HEK293 (cell line): ENCODE measurements at regions not wholly inside any gene's neighbourhood (a gene's known extent, or its start where the extent isn't known, plus 50 kb on each side); places are given as distances from the start of the nearest gene placed in this dataset.

Source experiments
- KLF1 ChIP-seq: fragments of 450-650 bp; formaldehyde crosslinking; IDR thresholded peaks from 2 replicates; pipeline ENCODE4 v1.5.1; 2016; ENCODE audit warnings: missing biosample characterization, missing genetic modification characterization
- ZNF335 ChIP-seq: fragments of 450-650 bp; formaldehyde crosslinking; conservative IDR thresholded peaks from 2 replicates; pipeline ENCODE4 v1.5.1; 2016; ENCODE audit warnings: missing biosample characterization, missing genetic modification characterization
- ZNF473 ChIP-seq: fragments of 450-650 bp; formaldehyde crosslinking; IDR thresholded peaks from 2 replicates; pipeline ENCODE4 v1.5.1; 2017; ENCODE audit warnings: missing biosample characterization, missing genetic modification characterization
- ZNF76 ChIP-seq: fragments of 450-650 bp; formaldehyde crosslinking; IDR thresholded peaks from 2 replicates; pipeline ENCODE4; 2016; ENCODE audit warnings: low read depth, missing biosample characterization, missing genetic modification characterization, borderline replicate concordance
- ZNF768 ChIP-seq: fragments of 450-650 bp; formaldehyde crosslinking; IDR thresholded peaks from 2 replicates; pipeline ENCODE4 v1.5.1; 2018; ENCODE audit warnings: missing biosample characterization, mild to moderate bottlenecking, missing genetic modification characterization
- TF ChIP-seq, protein P1 (sequence below): fragments of 450-650 bp; formaldehyde crosslinking; IDR thresholded peaks from 2 replicates; pipeline ENCODE4 v1.5.1; 2016; ENCODE audit warnings: missing biosample characterization, missing genetic modification characterization
- TF ChIP-seq, protein P2 (sequence below): fragments of 450-650 bp; formaldehyde crosslinking; IDR thresholded peaks from 2 replicates; pipeline ENCODE4 v1.5.1; 2016; ENCODE audit warnings: missing biosample characterization, missing genetic modification characterization, borderline replicate concordance

DNA sequence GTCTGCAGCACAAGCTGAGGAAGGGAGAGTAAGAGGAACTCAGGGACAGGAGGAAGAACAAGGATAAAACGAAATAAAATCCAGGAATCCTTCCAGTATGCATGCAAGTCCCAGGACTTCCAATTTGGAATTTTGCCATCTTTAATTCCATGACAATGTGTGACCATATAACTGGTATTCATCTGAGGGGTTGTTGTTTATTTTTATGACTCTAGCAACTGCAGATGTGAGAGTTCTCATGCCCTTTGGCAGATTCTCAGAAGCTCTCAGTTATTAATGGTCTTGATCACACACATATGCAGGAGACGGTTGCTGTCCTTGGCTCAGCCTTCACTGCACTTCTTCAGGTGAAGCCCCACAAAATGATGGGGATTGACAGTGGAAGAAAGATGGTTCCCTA is 148.2 kb downstream of the SMIM20 start:
- TF ChIP-seq, protein P1, sequence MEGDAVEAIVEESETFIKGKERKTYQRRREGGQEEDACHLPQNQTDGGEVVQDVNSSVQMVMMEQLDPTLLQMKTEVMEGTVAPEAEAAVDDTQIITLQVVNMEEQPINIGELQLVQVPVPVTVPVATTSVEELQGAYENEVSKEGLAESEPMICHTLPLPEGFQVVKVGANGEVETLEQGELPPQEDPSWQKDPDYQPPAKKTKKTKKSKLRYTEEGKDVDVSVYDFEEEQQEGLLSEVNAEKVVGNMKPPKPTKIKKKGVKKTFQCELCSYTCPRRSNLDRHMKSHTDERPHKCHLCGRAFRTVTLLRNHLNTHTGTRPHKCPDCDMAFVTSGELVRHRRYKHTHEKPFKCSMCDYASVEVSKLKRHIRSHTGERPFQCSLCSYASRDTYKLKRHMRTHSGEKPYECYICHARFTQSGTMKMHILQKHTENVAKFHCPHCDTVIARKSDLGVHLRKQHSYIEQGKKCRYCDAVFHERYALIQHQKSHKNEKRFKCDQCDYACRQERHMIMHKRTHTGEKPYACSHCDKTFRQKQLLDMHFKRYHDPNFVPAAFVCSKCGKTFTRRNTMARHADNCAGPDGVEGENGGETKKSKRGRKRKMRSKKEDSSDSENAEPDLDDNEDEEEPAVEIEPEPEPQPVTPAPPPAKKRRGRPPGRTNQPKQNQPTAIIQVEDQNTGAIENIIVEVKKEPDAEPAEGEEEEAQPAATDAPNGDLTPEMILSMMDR (tag by site-specific recombination), result no peak
- TF ChIP-seq ZNF473 (tag by site-specific recombination), result no peak
- no peak for TF ChIP-seq ZNF768
- no peak for TF ChIP-seq ZNF335 (tag by site-specific recombination)
- no peak for TF ChIP-seq KLF1 (tag by site-specific recombination)
- TF ChIP-seq ZNF76, result no peak
- TF ChIP-seq, protein P2, sequence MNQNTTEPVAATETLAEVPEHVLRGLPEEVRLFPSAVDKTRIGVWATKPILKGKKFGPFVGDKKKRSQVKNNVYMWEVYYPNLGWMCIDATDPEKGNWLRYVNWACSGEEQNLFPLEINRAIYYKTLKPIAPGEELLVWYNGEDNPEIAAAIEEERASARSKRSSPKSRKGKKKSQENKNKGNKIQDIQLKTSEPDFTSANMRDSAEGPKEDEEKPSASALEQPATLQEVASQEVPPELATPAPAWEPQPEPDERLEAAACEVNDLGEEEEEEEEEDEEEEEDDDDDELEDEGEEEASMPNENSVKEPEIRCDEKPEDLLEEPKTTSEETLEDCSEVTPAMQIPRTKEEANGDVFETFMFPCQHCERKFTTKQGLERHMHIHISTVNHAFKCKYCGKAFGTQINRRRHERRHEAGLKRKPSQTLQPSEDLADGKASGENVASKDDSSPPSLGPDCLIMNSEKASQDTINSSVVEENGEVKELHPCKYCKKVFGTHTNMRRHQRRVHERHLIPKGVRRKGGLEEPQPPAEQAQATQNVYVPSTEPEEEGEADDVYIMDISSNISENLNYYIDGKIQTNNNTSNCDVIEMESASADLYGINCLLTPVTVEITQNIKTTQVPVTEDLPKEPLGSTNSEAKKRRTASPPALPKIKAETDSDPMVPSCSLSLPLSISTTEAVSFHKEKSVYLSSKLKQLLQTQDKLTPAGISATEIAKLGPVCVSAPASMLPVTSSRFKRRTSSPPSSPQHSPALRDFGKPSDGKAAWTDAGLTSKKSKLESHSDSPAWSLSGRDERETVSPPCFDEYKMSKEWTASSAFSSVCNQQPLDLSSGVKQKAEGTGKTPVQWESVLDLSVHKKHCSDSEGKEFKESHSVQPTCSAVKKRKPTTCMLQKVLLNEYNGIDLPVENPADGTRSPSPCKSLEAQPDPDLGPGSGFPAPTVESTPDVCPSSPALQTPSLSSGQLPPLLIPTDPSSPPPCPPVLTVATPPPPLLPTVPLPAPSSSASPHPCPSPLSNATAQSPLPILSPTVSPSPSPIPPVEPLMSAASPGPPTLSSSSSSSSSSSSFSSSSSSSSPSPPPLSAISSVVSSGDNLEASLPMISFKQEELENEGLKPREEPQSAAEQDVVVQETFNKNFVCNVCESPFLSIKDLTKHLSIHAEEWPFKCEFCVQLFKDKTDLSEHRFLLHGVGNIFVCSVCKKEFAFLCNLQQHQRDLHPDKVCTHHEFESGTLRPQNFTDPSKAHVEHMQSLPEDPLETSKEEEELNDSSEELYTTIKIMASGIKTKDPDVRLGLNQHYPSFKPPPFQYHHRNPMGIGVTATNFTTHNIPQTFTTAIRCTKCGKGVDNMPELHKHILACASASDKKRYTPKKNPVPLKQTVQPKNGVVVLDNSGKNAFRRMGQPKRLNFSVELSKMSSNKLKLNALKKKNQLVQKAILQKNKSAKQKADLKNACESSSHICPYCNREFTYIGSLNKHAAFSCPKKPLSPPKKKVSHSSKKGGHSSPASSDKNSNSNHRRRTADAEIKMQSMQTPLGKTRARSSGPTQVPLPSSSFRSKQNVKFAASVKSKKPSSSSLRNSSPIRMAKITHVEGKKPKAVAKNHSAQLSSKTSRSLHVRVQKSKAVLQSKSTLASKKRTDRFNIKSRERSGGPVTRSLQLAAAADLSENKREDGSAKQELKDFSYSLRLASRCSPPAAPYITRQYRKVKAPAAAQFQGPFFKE (tag by site-specific recombination), result no peak
